Neural progenitor cell (in vitro differentiated cells): ENCODE measurements at regions not wholly inside any gene's neighbourhood (a gene's known extent, or its start where the extent isn't known, plus 50 kb on each side); places are given as distances from the start of the nearest gene placed in this dataset.

Experiments
- DNase-seq: peaks from one replicate; pipeline ENCODE4 v3.0.0-alpha.2; 2016; ENCODE audit warnings: low spot score
- H2AFZ ChIP-seq: fragments of 200-600 bp; sonication (generic); replicated peaks from 2 replicates; pipeline ENCODE4 v1.6.1; 2016; ENCODE audit warnings: antibody characterized with exemption
- H3F3A ChIP-seq: fragments of 200-600 bp; sonication (generic); 2 replicates; pipeline ENCODE4 v1.6.1; 2016; ENCODE audit warnings: antibody characterized with exemption, low read depth
- H3K27ac ChIP-seq: fragments of 200-600 bp; sonication (generic); 2 replicates; pipeline ENCODE4 v1.5.1; 2016; ENCODE audit warnings: mild to moderate bottlenecking
- H3K27me3 ChIP-seq: fragments of 200-600 bp; sonication (generic); 2 replicates; pipeline ENCODE4 v1.6.1; 2016; ENCODE audit warnings: mild to moderate bottlenecking, moderate library complexity
- H3K36me3 ChIP-seq: fragments of 200-600 bp; sonication (generic); 2 replicates; pipeline ENCODE4 v1.5.1; 2016
- H3K4me1 ChIP-seq: fragments of 200-600 bp; sonication (generic); 2 replicates; pipeline ENCODE4 v1.6.1; 2016; ENCODE audit warnings: mixed run types
- H3K4me2 ChIP-seq: fragments of 200-600 bp; sonication (generic); 2 replicates; pipeline ENCODE4 v1.6.1; 2016
- H3K4me3 ChIP-seq: fragments of 200-600 bp; sonication (generic); 2 replicates; pipeline ENCODE4 v1.5.1; 2016
- H3K79me2 ChIP-seq: fragments of 200-600 bp; sonication (generic); 2 replicates; pipeline ENCODE4 v1.6.1; 2016; ENCODE audit warnings: low read depth
- H3K9ac ChIP-seq: fragments of 200-600 bp; sonication (generic); 2 replicates; pipeline ENCODE4 v1.6.1; 2016
- H3K9me3 ChIP-seq: fragments of 200-600 bp; sonication (generic); 2 replicates; pipeline ENCODE4 v1.5.1; 2016; ENCODE audit warnings: low read depth
- H4K20me1 ChIP-seq: fragments of 200-600 bp; sonication (generic); 2 replicates; pipeline ENCODE4 v1.6.1; 2016; ENCODE audit warnings: low read depth
- H3K27ac Mint-ChIP-seq: 3 replicates; pipeline ENCODE4 v1.8.0; 2021; ENCODE audit warnings: mixed read lengths
- H3K27me3 Mint-ChIP-seq: 2 replicates; pipeline ENCODE4 v1.8.0; 2022; ENCODE audit warnings: low read depth, mild to moderate bottlenecking, inconsistent platforms, moderate library complexity, mixed read lengths; ENCODE audit not compliant: insufficient read depth
- H3K36me3 Mint-ChIP-seq: 3 replicates; pipeline ENCODE4 v1.8.0; 2021; ENCODE audit warnings: mixed read lengths
- H3K4me1 Mint-ChIP-seq: 3 replicates; pipeline ENCODE4 v1.8.0; 2021; ENCODE audit warnings: mixed read lengths
- H3K4me3 Mint-ChIP-seq: 3 replicates; pipeline ENCODE4 v1.8.0; 2021; ENCODE audit warnings: mild to moderate bottlenecking, moderate library complexity, mixed read lengths
- H3K9me3 Mint-ChIP-seq: 3 replicates; pipeline ENCODE4 v1.8.0; 2020; ENCODE audit warnings: mixed read lengths
- EZH2 ChIP-seq: fragments of 200-600 bp; sonication (generic); IDR thresholded peaks from 2 replicates; pipeline ENCODE4 v1.6.1; 2017; ENCODE audit warnings: antibody characterized with exemption, mild to moderate bottlenecking, moderate library complexity
- EZH2phosphoT487 ChIP-seq: fragments of 200-600 bp; sonication (generic); IDR thresholded peaks from 2 replicates; pipeline ENCODE4 v1.6.1; 2017; ENCODE audit warnings: antibody characterized with exemption
- TF ChIP-seq, protein P1 (sequence below): fragments of 200-600 bp; sonication (generic); IDR thresholded peaks from 2 replicates; pipeline ENCODE4 v1.5.1; 2017; ENCODE audit warnings: antibody characterized with exemption, mild to moderate bottlenecking

DNA sequence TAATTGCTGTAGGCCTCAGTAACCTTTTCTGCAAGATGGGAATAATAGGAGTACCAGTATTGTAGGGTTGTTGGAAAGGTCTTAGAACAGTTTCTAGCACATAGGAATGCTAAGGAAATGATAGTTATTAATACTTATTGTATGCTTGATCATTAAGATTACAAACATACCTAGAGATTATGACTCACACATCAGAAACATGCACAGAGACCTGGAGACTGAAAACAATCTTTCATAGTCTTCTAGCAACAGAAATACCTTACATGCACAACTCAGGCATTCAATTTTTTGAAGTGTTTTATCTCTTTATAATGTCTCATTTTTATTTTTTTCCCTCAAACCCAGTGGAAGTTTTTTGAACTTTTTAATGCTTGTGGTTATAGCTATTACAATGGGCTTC, 104.4 kb upstream of the ZBTB20 start:
- no peaks in the 10 kb centered on the region for H3K4me1 ChIP-seq
- H3K4me2 ChIP-seq = no peak overlapping the region
- no peaks in the 10 kb centered on the region for H3K27me3 ChIP-seq
- Mint-ChIP-seq H3K27me3 (peaks cover 5% of the 10 kb centered on the region), H3K4me1 (peaks cover 4% of the 10 kb centered on the region), H3K27ac (no peak overlapping the region), H3K4me3 (no peak overlapping the region), H3K36me3 (peaks cover 3% of the 10 kb centered on the region), H3K9me3 (peaks cover 13% of the 10 kb centered on the region)
- no peaks in the 10 kb centered on the region for H3K36me3 ChIP-seq
- no peaks in the 10 kb centered on the region for H3K79me2 ChIP-seq
- H3F3A ChIP-seq = no peaks in the 10 kb centered on the region
- no peak overlapping the region for H3K27ac ChIP-seq
- no peak overlapping the region for H2AFZ ChIP-seq
- H4K20me1 ChIP-seq = no peaks in the 10 kb centered on the region
- no peak overlapping the region for H3K9ac ChIP-seq
- TF ChIP-seq, protein P1, sequence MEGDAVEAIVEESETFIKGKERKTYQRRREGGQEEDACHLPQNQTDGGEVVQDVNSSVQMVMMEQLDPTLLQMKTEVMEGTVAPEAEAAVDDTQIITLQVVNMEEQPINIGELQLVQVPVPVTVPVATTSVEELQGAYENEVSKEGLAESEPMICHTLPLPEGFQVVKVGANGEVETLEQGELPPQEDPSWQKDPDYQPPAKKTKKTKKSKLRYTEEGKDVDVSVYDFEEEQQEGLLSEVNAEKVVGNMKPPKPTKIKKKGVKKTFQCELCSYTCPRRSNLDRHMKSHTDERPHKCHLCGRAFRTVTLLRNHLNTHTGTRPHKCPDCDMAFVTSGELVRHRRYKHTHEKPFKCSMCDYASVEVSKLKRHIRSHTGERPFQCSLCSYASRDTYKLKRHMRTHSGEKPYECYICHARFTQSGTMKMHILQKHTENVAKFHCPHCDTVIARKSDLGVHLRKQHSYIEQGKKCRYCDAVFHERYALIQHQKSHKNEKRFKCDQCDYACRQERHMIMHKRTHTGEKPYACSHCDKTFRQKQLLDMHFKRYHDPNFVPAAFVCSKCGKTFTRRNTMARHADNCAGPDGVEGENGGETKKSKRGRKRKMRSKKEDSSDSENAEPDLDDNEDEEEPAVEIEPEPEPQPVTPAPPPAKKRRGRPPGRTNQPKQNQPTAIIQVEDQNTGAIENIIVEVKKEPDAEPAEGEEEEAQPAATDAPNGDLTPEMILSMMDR = no peak
- TF ChIP-seq EZH2phosphoT487 = no peak
- TF ChIP-seq EZH2 = no peak
- no peak for DNase-seq
- no peak overlapping the region for H3K4me3 ChIP-seq
- no peaks in the 10 kb centered on the region for H3K9me3 ChIP-seq

DNA sequence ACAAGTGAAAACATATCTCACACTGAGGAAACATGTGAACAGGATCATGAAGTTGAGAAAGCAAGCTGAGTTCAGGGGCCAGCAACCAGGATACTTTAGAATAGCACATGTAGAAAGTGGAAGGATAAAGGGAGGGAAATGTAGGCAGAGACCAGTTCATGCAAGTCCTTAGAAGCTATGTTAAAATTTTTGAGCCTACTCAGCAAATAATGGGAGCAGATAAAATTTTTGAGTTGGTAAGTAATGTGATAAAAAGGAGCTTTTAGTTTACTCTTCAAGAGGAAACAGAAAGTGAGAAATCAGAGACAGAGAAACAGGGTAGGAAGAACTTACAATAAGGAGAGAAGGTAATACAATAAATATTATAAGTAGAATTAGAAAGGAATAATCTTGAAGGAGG, 105.6 kb upstream of the ZBTB20 start:
- no peak overlapping the region for H3K9ac ChIP-seq

DNA sequence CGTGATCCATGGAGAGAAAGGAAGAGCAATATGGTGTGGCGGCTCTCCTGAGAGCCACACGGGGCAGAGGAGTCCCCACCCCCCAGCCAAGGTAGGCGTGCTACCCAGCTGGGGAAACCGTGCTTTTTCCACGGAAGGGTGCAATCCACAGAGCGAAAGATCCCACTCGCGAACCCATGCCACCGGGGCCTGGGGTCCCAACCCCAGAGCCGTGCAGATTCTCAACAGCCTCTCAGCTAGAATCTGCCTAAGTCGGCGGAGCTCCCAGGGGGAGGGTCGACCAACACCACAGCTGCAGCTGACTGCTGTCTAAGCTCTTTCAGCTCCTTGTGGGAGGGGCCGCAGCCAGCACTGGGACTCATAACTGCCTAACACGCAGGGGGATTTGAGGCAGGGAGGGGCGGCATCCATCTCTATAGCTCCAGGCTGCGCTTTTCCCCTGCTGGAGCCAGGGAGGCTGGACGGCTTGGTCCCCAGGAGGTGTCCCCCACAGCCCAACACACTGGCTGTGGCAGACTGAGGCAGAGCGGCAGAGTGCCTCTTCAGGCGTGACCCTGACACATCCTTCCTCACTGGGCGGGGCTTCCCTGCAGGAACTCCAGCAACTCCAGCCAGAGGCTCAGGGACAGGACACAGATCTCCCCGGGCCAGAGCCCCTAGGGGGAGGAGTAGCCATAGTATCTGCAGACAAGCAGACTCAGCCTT, 107.6 kb upstream of the ZBTB20 start:
- H3K36me3 Mint-ChIP-seq = peaks cover 3% of the 10 kb centered on the region

More for the DNA sequence above, 105.6 kb upstream of the ZBTB20 start:
- Histone ChIP-seq H3K27ac (no peak overlapping the region), H3K79me2 (no peaks in the 10 kb centered on the region), H3K9me3 (no peaks in the 10 kb centered on the region), H3K36me3 (no peaks in the 10 kb centered on the region), H4K20me1 (no peaks in the 10 kb centered on the region), H2AFZ (no peak overlapping the region), H3K4me2 (no peak overlapping the region), H3K27me3 (no peaks in the 10 kb centered on the region), H3K4me1 (no peaks in the 10 kb centered on the region), H3K4me3 (no peak overlapping the region), H3F3A (no peaks in the 10 kb centered on the region)
- Mint-ChIP-seq H3K27ac (no peak overlapping the region), H3K4me3 (no peak overlapping the region), H3K27me3 (peaks cover 5% of the 10 kb centered on the region), H3K9me3 (peaks cover 21% of the 10 kb centered on the region), H3K4me1 (peaks cover 4% of the 10 kb centered on the region), H3K36me3 (peaks cover 3% of the 10 kb centered on the region)
- no peak for DNase-seq
- TF ChIP-seq, protein P1 = no peak
- TF ChIP-seq EZH2 (no peak), EZH2phosphoT487 (no peak)

More for the DNA sequence above, 107.6 kb upstream of the ZBTB20 start:
- no peaks in the 10 kb centered on the region for H3K27me3 ChIP-seq
- DNase-seq = peak; percentile 12
- no peaks in the 10 kb centered on the region for H3K36me3 ChIP-seq
- H3K27ac ChIP-seq = no peak overlapping the region
- no peaks in the 10 kb centered on the region for H4K20me1 ChIP-seq
- no peak overlapping the region for H2AFZ ChIP-seq
- peaks cover 2% of the 10 kb centered on the region for H3K4me1 Mint-ChIP-seq
- H3K4me3 ChIP-seq = no peak overlapping the region
- no peaks in the 10 kb centered on the region for H3K9me3 ChIP-seq
- peaks cover 5% of the 10 kb centered on the region for H3K27me3 Mint-ChIP-seq
- H3F3A ChIP-seq = no peaks in the 10 kb centered on the region
- TF ChIP-seq, protein P1 = no peak
- TF ChIP-seq EZH2phosphoT487 = no peak
- no peak for TF ChIP-seq EZH2
- H3K9me3 Mint-ChIP-seq = peaks cover 28% of the 10 kb centered on the region
- H3K9ac ChIP-seq = no peak overlapping the region
- H3K4me1 ChIP-seq = no peaks in the 10 kb centered on the region
- H3K27ac Mint-ChIP-seq = no peak overlapping the region
- no peak overlapping the region for H3K4me3 Mint-ChIP-seq
- H3K4me2 ChIP-seq = no peak overlapping the region
- H3K79me2 ChIP-seq = no peaks in the 10 kb centered on the region
